ENCODE measurements at regions not wholly inside any gene's neighbourhood (a gene's known extent, or its start where the extent isn't known, plus 50 kb on each side); places are given as distances from the start of the nearest gene placed in this dataset.

GRCh38 chr20:24098886-24099285 is 110.3 kb upstream of the GGTLC1 start:
- no peak overlapping the region for H2AFZ ChIP-seq (ENCODE audit: insufficient read depth, low read depth, low read length, poor library complexity, severe bottlenecking)
- no peak overlapping the region for H3K9ac ChIP-seq (ENCODE audit: insufficient read depth, low read length, poor library complexity, severe bottlenecking)
- Mint-ChIP-seq H3K27ac (peak overlapping the region in 1 of 7 donors; percentile 51), H3K9me3 (no peaks in the 10 kb centered on the region), H3K27me3 (ENCODE audit: low read depth in 3 of 3) (peaks cover 0 to 3% (median 1%) of the 10 kb centered on the region in 3 donors), H3K4me1 (no peaks in the 10 kb centered on the region), H3K4me3 (no peak overlapping the region), H3K36me3 (no peaks in the 10 kb centered on the region)
- H3K79me2 ChIP-seq (ENCODE audit: insufficient read depth, low read length): no peaks in the 10 kb centered on the region
- no peaks in the 10 kb centered on the region for H4K20me1 ChIP-seq (ENCODE audit: insufficient read depth, low read length)
- WGBS (ENCODE audit: insufficient coverage): no CpG with 5 or more reads among the region's 3 CpGs
- no peaks in the 10 kb centered on the region for H3K4me1 ChIP-seq (ENCODE audit: control insufficient read depth in 1 of 2, insufficient read depth in 2 of 2, low read length in 2 of 2)
- no peak for DNase-seq
- TF ChIP-seq, protein P1, sequence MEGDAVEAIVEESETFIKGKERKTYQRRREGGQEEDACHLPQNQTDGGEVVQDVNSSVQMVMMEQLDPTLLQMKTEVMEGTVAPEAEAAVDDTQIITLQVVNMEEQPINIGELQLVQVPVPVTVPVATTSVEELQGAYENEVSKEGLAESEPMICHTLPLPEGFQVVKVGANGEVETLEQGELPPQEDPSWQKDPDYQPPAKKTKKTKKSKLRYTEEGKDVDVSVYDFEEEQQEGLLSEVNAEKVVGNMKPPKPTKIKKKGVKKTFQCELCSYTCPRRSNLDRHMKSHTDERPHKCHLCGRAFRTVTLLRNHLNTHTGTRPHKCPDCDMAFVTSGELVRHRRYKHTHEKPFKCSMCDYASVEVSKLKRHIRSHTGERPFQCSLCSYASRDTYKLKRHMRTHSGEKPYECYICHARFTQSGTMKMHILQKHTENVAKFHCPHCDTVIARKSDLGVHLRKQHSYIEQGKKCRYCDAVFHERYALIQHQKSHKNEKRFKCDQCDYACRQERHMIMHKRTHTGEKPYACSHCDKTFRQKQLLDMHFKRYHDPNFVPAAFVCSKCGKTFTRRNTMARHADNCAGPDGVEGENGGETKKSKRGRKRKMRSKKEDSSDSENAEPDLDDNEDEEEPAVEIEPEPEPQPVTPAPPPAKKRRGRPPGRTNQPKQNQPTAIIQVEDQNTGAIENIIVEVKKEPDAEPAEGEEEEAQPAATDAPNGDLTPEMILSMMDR (IDR thresholded peaks at IDR 0.05): no peak
- no peak overlapping the region for H3K4me3 ChIP-seq (replicated peaks in 1 of 3; ENCODE audit: low read depth in 2 of 3, low read length in 3 of 3)
- no peak overlapping the region for H3K4me2 ChIP-seq (replicated peaks; ENCODE audit: extremely low read depth, low read length, poor library complexity, severe bottlenecking)
- H3K27ac ChIP-seq (ENCODE audit: low read depth in 1 of 2, low read length in 2 of 2): no peak overlapping the region
- no peaks in the 10 kb centered on the region for H3K9me3 ChIP-seq (replicated peaks in 1 of 2; ENCODE audit: control insufficient read depth in 1 of 2, insufficient read depth in 1 of 2, low read length in 2 of 2)
- H3K27me3 ChIP-seq (ENCODE audit: control insufficient read depth in 2 of 2, insufficient read depth in 2 of 2, low read length in 2 of 2): no peaks in the 10 kb centered on the region
- intact Hi-C loops (cut with micrococcal nuclease): no loop called here
- H3K36me3 ChIP-seq (replicated peaks in 1 of 2; ENCODE audit: control insufficient read depth in 1 of 2, insufficient read depth in 2 of 2, low read length in 2 of 2): no peaks in the 10 kb centered on the region

- H3K4me3 Mint-ChIP-seq: no peak overlapping the region
- no peak for DNase-seq
- no peaks in the 10 kb centered on the region for H3K9me3 Mint-ChIP-seq
- peaks cover 1 to 3% (median 2%) of the 10 kb centered on the region in 3 donors for H3K27me3 Mint-ChIP-seq (ENCODE audit: low read depth in 3 of 3)
- H3K4me1 Mint-ChIP-seq: no peaks in the 10 kb centered on the region
- no peaks in the 10 kb centered on the region for H3K79me2 ChIP-seq (ENCODE audit: insufficient read depth, low read length)
- no peak overlapping the region for H2AFZ ChIP-seq (ENCODE audit: insufficient read depth, low read depth, low read length, poor library complexity, severe bottlenecking)
- H3K9me3 ChIP-seq (replicated peaks in 1 of 2; ENCODE audit: control insufficient read depth in 1 of 2, insufficient read depth in 1 of 2, low read length in 2 of 2): no peaks in the 10 kb centered on the region
- H3K4me2 ChIP-seq (replicated peaks; ENCODE audit: extremely low read depth, low read length, poor library complexity, severe bottlenecking): no peak overlapping the region
- no peaks in the 10 kb centered on the region for H4K20me1 ChIP-seq (ENCODE audit: insufficient read depth, low read length)
- H3K9ac ChIP-seq (ENCODE audit: insufficient read depth, low read length, poor library complexity, severe bottlenecking): no peak overlapping the region
- no peaks in the 10 kb centered on the region for H3K36me3 ChIP-seq (replicated peaks in 1 of 2; ENCODE audit: control insufficient read depth in 1 of 2, insufficient read depth in 2 of 2, low read length in 2 of 2)
- intact Hi-C loops (cut with micrococcal nuclease): no loop called here
- no peaks in the 10 kb centered on the region for H3K4me1 ChIP-seq (ENCODE audit: control insufficient read depth in 1 of 2, insufficient read depth in 2 of 2, low read length in 2 of 2)
- no peak overlapping the region for H3K27ac Mint-ChIP-seq
- H3K4me3 ChIP-seq (replicated peaks in 1 of 3; ENCODE audit: low read depth in 2 of 3, low read length in 3 of 3): no peak overlapping the region
- H3K36me3 Mint-ChIP-seq: no peaks in the 10 kb centered on the region
- TF ChIP-seq, protein P1 (IDR thresholded peaks at IDR 0.05): no peak
- H3K27ac ChIP-seq (ENCODE audit: low read depth in 1 of 2, low read length in 2 of 2): no peak overlapping the region
- H3K27me3 ChIP-seq (ENCODE audit: control insufficient read depth in 2 of 2, insufficient read depth in 2 of 2, low read length in 2 of 2): no peaks in the 10 kb centered on the region
- WGBS (ENCODE audit: insufficient coverage): 92% methylated on average over 2 of the region's 6 CpGs
Observed at GRCh38 chr20:24097506-24098245, 109.1 kb upstream of the GGTLC1 start.

Measured in CD14-positive monocyte (primary cell).